ENCODE measurements at regions not wholly inside any gene's neighbourhood (a gene's known extent, or its start where the extent isn't known, plus 50 kb on each side); places are given as distances from the start of the nearest gene placed in this dataset.

GRCh38 chr3:13261104-13261830 lies 158.9 kb downstream of the NUP210 start:
- CTCF ChIA-PET: interaction anchor here (1.2 to 2.0 kb wide), 7 partner anchors 10 to 191 kb away, joined by 3 to 7 read pairs (median 5); no protein-coding TSS in a partner anchor
- SMC1A ChIA-PET (ENCODE audit: uncharacterized antibody, unreplicated experiment): interaction anchor here (0.9 to 1.9 kb wide), 2 partner anchors 71 kb away, joined by 3 to 7 read pairs; no protein-coding TSS in a partner anchor
- no peaks in the 10 kb centered on the region; the same call in 2 of the 3 replicates for H3K9me3 ChIP-seq (replicated peaks; ENCODE audit: control insufficient read depth, insufficient read depth, low read length)
- TF ChIP-seq SMAD1 (IDR thresholded peaks at IDR 0.05; ENCODE audit: low read depth, partially characterized antibody) (no peak), SMARCA5 (IDR thresholded peaks at IDR 0.05) (no peak), TCF12 (IDR thresholded peaks at IDR 0.05; ENCODE audit: low read depth, low read length) (no peak), RCOR1 (conservative IDR thresholded peaks at IDR 0.05; ENCODE audit: low read depth, low read length) (no peak), MEF2B (IDR thresholded peaks at IDR 0.05; ENCODE audit: partially characterized antibody, poor library complexity, severe bottlenecking) (no peak), LARP7 (IDR thresholded peaks at IDR 0.05) (no peak), BMI1 (IDR thresholded peaks at IDR 0.05; ENCODE audit: borderline replicate concordance) (no peak), EGR1 (IDR thresholded peaks at IDR 0.05; ENCODE audit: borderline replicate concordance in 1 of 2, low read depth in 2 of 2, low read length in 2 of 2) (no peak), BACH1 (IDR thresholded peaks at IDR 0.05; ENCODE audit: borderline replicate concordance) (no peak), TARDBP (IDR thresholded peaks at IDR 0.05; ENCODE audit: borderline replicate concordance) (no peak), IRF3 (IDR thresholded peaks at IDR 0.05) (no peak), CHD2 (IDR thresholded peaks at IDR 0.05; ENCODE audit: borderline replicate concordance, low read depth, low read length) (no peak), TCF3 (IDR thresholded peaks at IDR 0.05; ENCODE audit: borderline replicate concordance, insufficient read depth, low read depth, low read length) (no peak), POU2F2 (IDR thresholded peaks at IDR 0.05; ENCODE audit: borderline replicate concordance, low read depth, low read length) (no peak), SKIL (IDR thresholded peaks at IDR 0.05; ENCODE audit: low read depth, poor library complexity, severe bottlenecking) (no peak), SUZ12 (IDR thresholded peaks at IDR 0.05; ENCODE audit: unreplicated experiment) (no peak), RELB (IDR thresholded peaks at IDR 0.05; ENCODE audit: low read depth) (no peak)
- intact Hi-C loops (cut with micrococcal nuclease; ENCODE audit: unreplicated experiment): no loop called here
- in situ Hi-C loops (cut with MboI): no loop called here
- DNase-seq (ENCODE audit: low read depth, low spot score): no peak
- H4K20me1 ChIP-seq (ENCODE audit: control insufficient read depth, insufficient read depth): no peaks in the 10 kb centered on the region
- no peak overlapping the region for H3K4me2 ChIP-seq (ENCODE audit: control insufficient read depth, insufficient read depth)
- H3K36me3 ChIP-seq (ENCODE audit: control insufficient read depth in 2 of 2, insufficient read depth in 2 of 2, low read length in 1 of 2): no peaks in the 10 kb centered on the region
- 25% methylated on average over 15 of the region's 15 CpGs for WGBS (ENCODE audit: insufficient coverage, insufficient replicate concordance, low lambda C conversion rate, missing lambda C conversion rate)
- no peak overlapping the region for H3K9ac ChIP-seq (ENCODE audit: control insufficient read depth, insufficient read depth, low read length)
- no peak overlapping the region for H3K27ac ChIP-seq (ENCODE audit: control insufficient read depth, insufficient read depth)
- no peak for ATAC-seq
- no peaks in the 10 kb centered on the region for H3K79me2 ChIP-seq (ENCODE audit: control insufficient read depth, insufficient read depth, low read length)
- BruUV-seq (replicated peaks): no TSS peak
- H3K4me1 ChIP-seq (ENCODE audit: control insufficient read depth, insufficient read depth, low read length): peaks cover 8% of the 10 kb centered on the region; the same call in 1 of the 2 replicates
- RAD21 ChIA-PET (ENCODE audit: unreplicated experiment): interaction anchor here (1.8 kb wide), 1 partner anchor 71 kb away, joined by 4 read pairs; no protein-coding TSS in a partner anchor
- no peak for FAIRE-seq
- no peak overlapping the region for H3K4me3 ChIP-seq
- POLR2A ChIA-PET: interaction anchor here (0.6 kb wide), 1 partner anchor 76 kb away, joined by 3 read pairs; no protein-coding TSS in a partner anchor
- H2AFZ ChIP-seq (ENCODE audit: control insufficient read depth, low read depth, low read length): no peak overlapping the region
- no peaks in the 10 kb centered on the region; a peak in 2 of 4 replicates for H3K27me3 ChIP-seq (replicated peaks in 1 of 2; ENCODE audit: control insufficient read depth in 2 of 2, insufficient read depth in 2 of 2, low read length in 1 of 2)
